Cardiac fibroblast (primary cell): ENCODE measurements at regions not wholly inside any gene's neighbourhood (a gene's known extent, or its start where the extent isn't known, plus 50 kb on each side); places are given as distances from the start of the nearest gene placed in this dataset.

Source experiments
- DNase-seq, 2 donors: peaks; one replicate each; pipeline versions ENCODE4 v3.0.0 to v3.0.0-alpha.2; 2010; ENCODE audit warnings: low read depth in 2 of 2
- H3K4me3 ChIP-seq, 2 donors: replicated peaks in 1 of 2; 1 replicate in 1 of 2; 2 replicates in 1 of 2; pipeline ENCODE4 v1.5.1; 2011; ENCODE audit warnings: low read depth in 2 of 2, low read length in 2 of 2, mild to moderate bottlenecking in 2 of 2, moderate library complexity in 1 of 2
- CTCF ChIP-seq: IDR thresholded peaks from one replicate; pipeline ENCODE4 v1.5.1; 2011; ENCODE audit warnings: low read depth, mild to moderate bottlenecking, low read length, inconsistent platforms

DNA sequence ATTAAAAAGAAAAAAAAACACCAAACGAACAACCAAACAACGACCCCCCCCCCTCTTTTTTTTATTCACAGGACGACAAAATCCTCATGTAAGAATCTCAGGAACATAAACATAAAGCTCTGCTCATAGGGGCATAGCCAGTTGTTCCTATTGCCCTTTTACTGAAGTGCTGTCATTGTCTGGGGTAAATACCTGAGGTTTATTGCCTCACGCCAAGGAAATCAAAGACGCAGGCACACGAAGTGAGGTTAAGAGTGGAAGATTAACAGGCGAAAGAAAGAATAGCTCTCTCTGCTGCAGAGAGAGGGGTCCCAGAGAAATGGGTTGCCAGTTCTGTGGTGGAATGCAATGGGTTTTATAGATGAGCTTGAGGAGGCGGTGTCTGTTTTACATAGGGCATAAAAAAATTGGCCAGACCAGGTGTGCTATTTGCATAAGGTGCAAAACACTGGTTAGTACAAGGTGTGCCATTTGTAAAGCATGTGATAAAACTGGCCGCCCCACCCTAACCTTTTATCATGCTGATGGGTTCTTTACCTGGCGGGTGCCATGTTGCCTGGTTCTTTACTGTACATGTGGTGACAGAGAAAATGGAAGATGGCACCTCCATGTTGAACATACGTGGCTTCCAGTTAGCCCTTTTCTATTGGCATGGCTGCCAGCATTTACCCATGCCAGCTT lies 257.6 kb upstream of the ZPLD1 start:
- no peak for TF ChIP-seq CTCF
- no peak for DNase-seq
- no peak overlapping the region for H3K4me3 ChIP-seq

DNA sequence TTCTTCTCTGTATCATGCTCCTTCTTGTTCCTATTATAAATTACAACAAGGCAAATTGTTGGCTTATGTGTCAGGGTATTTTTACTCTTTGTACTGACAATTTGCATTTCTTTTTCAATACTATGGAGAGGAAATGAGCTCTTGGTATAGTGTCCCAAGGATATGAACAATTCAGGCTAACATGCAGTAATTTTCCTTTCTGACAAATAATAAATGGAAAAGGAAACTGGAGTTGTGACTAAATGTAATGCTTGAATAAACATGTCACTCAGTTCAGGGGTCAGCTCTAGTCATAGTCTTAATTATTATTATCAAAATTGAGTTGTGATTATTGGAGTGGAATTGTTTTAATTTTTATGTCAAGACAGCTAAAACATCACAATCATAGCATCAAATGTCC lies 256.0 kb upstream of the ZPLD1 start:
- TF ChIP-seq CTCF = no peak
- H3K4me3 ChIP-seq = no peak overlapping the region
- DNase-seq = peak in 1 of 2 donors; percentile 40

DNA sequence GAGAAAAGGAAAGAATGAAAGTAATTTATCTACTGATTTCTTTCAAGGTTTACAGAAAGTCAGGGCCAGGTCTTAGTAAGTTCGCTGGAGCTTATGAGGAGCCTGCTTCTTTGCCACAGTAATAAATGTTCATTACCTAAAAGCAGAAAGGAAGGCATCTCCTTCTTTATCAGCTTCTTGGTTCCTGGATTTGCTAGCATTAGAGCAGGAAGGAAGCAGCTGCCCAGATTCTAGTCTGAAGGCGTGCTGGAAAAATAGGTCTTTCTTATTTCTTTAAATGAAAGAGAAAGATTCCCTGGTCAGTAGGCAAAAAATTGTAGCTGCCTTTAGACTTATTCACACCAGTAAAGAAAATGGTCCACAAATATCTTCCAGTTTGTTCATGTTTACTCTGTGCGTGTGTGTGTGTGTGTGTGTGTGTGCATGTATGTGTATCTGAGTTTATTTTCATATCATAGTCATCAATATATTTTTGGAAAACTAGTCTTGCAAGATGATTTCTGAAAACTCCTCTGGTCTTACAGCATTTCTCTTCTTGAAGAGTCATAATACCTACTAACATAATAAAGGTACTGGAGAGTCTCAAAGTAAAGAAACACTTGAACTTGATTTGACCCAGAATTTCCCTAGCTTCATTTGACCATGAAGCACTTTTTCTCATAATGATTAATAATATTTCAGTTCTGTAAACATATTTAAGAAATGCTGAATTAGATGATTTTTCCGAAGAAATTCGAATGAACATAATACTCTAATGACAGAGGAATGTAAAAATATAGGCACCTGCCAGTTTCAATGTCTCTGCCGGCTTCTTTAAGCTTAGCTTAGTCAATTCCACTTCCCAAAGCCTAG lies 255.3 kb upstream of the ZPLD1 start:
- no peak for TF ChIP-seq CTCF
- DNase-seq = peak; percentile 44 to 77
- H3K4me3 ChIP-seq = peak overlapping the region in 1 of 2 donors; percentile 5

GRCh38 chr3:102180280-102180931 lies 254.4 kb upstream of the ZPLD1 start:
- no peak for TF ChIP-seq CTCF
- H3K4me3 ChIP-seq = peak overlapping the region in 1 of 2 donors; percentile 5
- peak; percentile 95 for DNase-seq

- H3K4me3 ChIP-seq = no peak overlapping the region
- DNase-seq = peak; percentile 84 to 95
- no peak for TF ChIP-seq CTCF
Observed at GRCh38 chr3:102181175-102181920, 253.5 kb upstream of the ZPLD1 start.

GRCh38 chr3:102182162-102182561 lies 252.7 kb upstream of the ZPLD1 start:
- DNase-seq = peak; percentile 58 to 69
- TF ChIP-seq CTCF = no peak

More at GRCh38 chr3:102182162-102182561, 252.7 kb upstream of the ZPLD1 start:
- H3K4me3 ChIP-seq = no peak overlapping the region
